ENCODE measurements at regions not wholly inside any gene's neighbourhood (a gene's known extent, or its start where the extent isn't known, plus 50 kb on each side); places are given as distances from the start of the nearest gene placed in this dataset.
A peak's percentile ranks its signal among the peaks of the same experiment; 100 is the strongest.
"Not testable (repeated sequence)": the region's sequence is repeated elsewhere in the genome, so short reads cannot be mapped to it uniquely, and the experiment has no call there.

GRCh38 chr21:14903172-14903865, 161.5 kb downstream of the NRIP1 start:
- DNase-seq: no peak
- in situ Hi-C loops (cut with HindIII; ENCODE audit: low pct_ligation_motif_present, low pct_unique_long_range_greater_than_20kb, low sequenced_read_pairs): no loop called here

DNA sequence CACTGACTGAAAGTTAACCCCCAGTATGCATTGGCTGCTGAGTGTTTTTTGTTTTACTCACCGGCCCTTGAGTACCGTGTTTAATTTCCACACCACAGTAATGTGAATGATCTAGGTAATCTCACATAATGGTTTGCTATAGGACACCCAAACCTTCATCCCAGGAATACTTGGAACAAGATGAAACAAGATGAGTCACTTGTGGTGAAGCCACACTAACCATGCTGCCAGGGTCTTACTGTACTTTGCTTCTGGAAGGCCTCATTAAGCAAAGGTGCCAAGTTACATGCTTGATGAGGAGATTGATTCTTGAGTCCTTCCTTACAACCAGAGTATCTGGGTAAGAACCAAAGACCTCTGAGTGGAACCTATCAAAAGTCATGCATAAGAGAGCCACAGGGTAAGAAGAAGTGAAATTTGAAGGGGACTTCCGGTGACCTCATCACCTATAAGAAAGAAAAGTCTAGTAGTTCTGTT, 163.3 kb downstream of the NRIP1 start:
- DNase-seq: peak; percentile 82
- in situ Hi-C loops (cut with HindIII; ENCODE audit: low pct_ligation_motif_present, low pct_unique_long_range_greater_than_20kb, low sequenced_read_pairs): no loop called here

DNA sequence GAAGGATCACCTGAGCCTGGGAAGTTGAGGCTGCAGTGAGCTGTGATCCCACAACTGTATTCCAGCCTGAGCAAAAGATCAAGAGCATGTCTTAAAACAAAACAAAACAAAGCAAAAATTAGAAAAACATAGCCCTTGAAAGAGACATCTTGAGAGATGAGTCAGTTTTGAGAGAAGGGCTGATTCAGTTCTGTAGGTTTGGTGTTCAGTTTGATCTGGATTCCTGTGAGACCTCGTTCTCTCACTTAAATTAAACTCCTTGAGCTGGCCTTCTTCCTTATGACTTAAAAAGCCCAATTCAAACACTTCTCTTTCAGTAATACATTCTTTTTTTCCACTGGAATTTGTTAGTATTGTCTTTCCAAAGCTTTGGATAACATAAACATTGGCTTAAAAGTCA, 164.2 kb downstream of the NRIP1 start:
- no peak for DNase-seq
- in situ Hi-C loops (cut with HindIII; ENCODE audit: low pct_ligation_motif_present, low pct_unique_long_range_greater_than_20kb, low sequenced_read_pairs): no loop called here

DNA sequence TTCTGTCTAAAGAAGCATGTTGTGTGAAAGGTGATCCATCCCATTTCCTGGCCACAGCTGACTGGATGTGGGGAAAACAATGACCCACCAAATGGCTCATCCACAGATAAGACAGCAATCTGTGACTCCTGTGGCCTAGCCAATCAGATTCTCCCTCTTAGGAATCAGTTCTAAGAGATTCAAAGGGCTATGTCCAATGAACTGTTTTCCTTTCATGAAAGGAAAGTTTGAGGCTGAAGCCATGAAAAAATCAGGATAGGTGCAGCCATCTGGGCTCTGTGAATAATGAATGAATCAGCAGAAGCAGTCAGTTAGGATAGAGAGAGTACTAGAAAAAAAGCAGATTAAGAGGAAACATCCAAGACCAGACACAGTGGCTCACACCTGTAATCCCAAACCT, 164.7 kb downstream of the NRIP1 start:
- in situ Hi-C loops (cut with HindIII; ENCODE audit: low pct_ligation_motif_present, low pct_unique_long_range_greater_than_20kb, low sequenced_read_pairs): no loop called here
- peak; percentile 45 for DNase-seq

DNA sequence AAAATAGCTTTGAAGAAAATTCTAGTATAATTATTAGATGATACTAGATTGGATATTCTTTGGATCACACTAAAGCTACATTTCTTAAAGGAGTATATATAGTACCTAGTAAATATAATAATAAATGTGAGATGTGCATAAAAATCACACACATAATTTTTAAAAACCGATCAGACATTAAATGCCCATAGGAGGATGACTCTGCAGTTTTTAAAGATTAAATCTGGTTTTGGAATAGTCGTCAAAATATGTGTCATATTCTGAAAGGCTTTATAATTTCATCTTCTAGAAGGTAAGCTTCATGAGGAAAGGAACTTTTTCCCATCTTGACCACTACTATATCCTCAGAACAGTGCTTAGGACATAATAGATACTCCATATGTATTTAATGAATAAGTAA, 169.0 kb downstream of the NRIP1 start:
- in situ Hi-C loops (cut with HindIII; ENCODE audit: low pct_ligation_motif_present, low pct_unique_long_range_greater_than_20kb, low sequenced_read_pairs): no loop called here
- DNase-seq: no peak

GRCh38 chr21:14890141-14890540, 174.7 kb downstream of the NRIP1 start:
- in situ Hi-C loops (cut with HindIII; ENCODE audit: low pct_ligation_motif_present, low pct_unique_long_range_greater_than_20kb, low sequenced_read_pairs): no loop called here
- DNase-seq: no peak

DNA sequence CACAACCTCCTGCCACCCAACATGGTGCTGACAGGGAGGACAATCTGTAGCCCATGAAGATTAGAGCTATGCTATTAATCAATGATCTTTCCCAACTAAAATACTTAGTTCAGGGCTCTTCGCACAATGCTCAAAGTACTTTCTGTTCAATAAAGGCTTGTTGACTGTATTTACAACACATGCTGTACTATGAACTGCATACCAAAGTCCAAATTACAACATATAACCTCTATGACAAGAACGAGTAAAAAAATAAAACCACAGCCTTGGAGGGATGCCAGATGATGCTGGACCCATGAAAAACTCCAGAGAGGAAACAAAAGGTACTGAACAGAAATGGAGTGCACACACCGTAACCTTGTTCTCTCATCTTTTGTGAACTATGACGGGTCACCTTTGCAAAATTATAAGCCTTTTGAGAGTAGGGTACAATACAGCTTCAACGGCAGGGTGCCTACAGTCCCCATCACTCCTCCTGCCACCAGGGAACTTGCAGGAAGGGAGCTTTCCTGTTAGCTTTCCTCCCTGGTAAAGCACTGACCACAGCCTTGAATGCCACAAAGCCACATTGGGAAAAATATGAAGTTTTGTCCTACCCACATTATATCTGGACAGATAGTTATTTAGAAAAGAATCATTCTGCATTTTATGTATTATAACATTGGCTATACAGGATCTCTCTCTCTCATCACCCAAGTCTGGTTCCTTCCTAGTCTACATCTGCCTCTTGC, 175.6 kb downstream of the NRIP1 start:
- no peak for DNase-seq
- in situ Hi-C loops (cut with HindIII; ENCODE audit: low pct_ligation_motif_present, low pct_unique_long_range_greater_than_20kb, low sequenced_read_pairs): no loop called here

- in situ Hi-C loops (cut with HindIII; ENCODE audit: low pct_ligation_motif_present, low pct_unique_long_range_greater_than_20kb, low sequenced_read_pairs): no loop called here
- DNase-seq: no peak
Measured at GRCh38 chr21:14888202-14888601, 176.6 kb downstream of the NRIP1 start.

DNA sequence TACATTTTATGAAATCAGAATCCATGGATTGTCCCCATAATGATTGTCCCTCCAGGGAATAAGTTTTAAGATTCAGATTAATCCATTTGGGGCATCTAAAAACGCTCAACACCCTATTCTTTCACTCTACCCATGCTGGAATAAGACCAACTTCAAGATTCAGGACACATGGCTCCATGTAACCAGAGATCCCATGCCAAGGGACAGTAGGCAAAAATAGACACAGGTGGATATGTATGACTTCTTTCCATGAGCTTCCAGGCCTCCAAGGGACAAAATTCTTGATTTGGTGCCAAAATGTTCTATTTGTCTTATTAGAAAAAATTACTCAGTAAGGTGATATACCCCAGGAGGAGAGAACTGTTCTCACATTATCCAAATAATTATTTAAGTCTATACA, 178.8 kb downstream of the NRIP1 start:
- DNase-seq: no peak
- in situ Hi-C loops (cut with HindIII; ENCODE audit: low pct_ligation_motif_present, low pct_unique_long_range_greater_than_20kb, low sequenced_read_pairs): no loop called here

DNA sequence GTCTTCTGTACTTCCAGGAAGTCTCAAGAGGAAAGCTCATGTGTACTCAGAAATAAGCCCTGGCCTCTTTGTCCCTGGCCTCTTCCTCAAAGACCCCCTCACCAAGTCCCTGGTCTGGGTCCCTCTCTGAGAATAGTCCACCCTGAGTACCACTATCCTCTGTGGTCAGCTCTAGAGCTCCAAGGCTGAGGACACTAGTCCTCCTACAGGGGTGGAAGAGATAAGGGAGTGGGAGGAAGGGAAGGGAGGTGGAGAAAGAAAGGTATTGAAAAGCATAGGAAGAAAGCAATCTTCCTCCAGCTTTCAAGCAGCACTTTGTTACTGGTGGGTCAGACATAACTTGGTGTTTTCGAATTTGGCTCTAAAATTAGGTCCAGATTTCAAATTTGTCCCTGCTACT, 181.4 kb downstream of the NRIP1 start:
- no peak for DNase-seq
- in situ Hi-C loops (cut with HindIII; ENCODE audit: low pct_ligation_motif_present, low pct_unique_long_range_greater_than_20kb, low sequenced_read_pairs): no loop called here

DNA sequence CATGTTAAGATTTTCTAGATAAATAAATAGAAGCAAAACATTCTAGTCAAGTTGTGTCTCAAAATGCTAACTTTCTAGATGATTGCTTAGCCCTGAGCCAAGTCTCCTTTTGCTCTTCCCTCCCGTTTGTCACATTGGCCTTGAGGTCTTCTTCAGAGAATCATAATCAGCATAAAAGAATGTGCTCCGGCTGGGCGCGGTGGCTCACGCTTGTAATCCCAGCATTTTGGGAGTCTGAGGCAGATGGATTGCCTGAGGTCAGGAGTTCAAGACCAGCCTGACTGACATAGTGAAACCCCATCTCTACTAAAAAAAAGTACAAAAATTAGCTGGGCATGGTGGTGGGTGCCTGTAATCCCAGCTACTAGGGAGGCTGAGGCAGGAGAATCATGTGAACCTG, 182.3 kb downstream of the NRIP1 start:
- in situ Hi-C loops (cut with HindIII; ENCODE audit: low pct_ligation_motif_present, low pct_unique_long_range_greater_than_20kb, low sequenced_read_pairs); DNase-seq: not testable (repeated sequence)

GRCh38 chr21:14881863-14882499, 182.8 kb downstream of the NRIP1 start:
- in situ Hi-C loops (cut with HindIII; ENCODE audit: low pct_ligation_motif_present, low pct_unique_long_range_greater_than_20kb, low sequenced_read_pairs): no loop called here
- no peak for DNase-seq

- DNase-seq: no peak
- in situ Hi-C loops (cut with HindIII; ENCODE audit: low pct_ligation_motif_present, low pct_unique_long_range_greater_than_20kb, low sequenced_read_pairs): no loop called here
Measured at GRCh38 chr21:14880922-14881321, 183.9 kb downstream of the NRIP1 start.

- DNase-seq: no peak
- in situ Hi-C loops (cut with HindIII; ENCODE audit: low pct_ligation_motif_present, low pct_unique_long_range_greater_than_20kb, low sequenced_read_pairs): no loop called here
Measured at GRCh38 chr21:14879458-14879857, 185.3 kb downstream of the NRIP1 start.

DNA sequence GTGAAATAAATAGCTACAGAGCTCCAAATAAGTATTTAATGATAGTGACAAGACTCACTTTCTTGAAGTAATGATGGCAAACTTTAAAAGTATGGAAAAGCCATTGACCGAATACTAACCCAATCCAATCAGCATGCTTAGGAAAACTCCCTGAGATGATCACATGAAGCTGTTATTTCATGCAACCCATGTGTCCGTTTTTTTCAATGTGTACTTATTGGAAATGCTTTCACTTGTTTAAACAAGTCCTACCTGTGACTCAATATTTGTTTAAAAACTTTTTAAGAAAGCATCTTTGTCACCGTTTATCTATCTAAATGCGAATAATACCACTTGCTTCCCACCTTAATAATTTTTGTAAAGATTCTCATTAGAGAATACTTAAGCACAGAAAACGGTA, 185.8 kb downstream of the NRIP1 start:
- DNase-seq: no peak
- in situ Hi-C loops (cut with HindIII; ENCODE audit: low pct_ligation_motif_present, low pct_unique_long_range_greater_than_20kb, low sequenced_read_pairs): no loop called here

DNA sequence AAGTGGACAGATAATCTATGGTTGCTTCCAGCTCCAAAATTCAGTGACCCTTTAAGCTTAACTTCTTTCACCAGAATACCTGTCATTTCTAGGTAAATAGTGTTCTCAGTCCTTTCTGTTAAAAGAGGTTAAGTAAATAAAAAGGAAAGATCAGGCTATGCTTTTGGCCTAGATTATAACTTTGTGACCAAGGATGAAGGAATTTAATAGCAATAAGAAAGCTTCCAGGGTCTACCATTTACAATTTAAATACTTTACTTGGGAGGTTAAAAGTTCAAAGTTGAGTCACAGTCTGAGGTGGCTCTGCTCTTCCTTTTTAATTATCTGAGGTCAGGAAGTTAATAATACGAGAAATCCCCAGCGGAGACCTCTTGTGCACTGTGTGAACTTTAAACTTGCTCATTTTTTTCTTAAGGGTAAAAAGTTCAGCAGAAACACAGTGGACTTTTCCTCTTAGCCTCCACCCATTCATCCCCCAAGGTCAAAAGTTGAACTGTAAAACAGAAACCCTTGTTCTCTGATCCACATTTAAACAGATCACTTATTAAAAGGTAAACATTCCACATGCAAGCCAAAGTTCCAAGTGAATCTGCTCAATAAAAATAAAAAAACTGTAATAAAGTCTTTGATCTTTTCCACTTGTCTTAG, 187.1 kb downstream of the NRIP1 start:
- in situ Hi-C loops (cut with HindIII; ENCODE audit: low pct_ligation_motif_present, low pct_unique_long_range_greater_than_20kb, low sequenced_read_pairs): no loop called here
- peak; percentile 42 for DNase-seq

- no peak for DNase-seq
- in situ Hi-C loops (cut with HindIII; ENCODE audit: low pct_ligation_motif_present, low pct_unique_long_range_greater_than_20kb, low sequenced_read_pairs): no loop called here
Measured at GRCh38 chr21:14876524-14876840, 188.3 kb downstream of the NRIP1 start.

DNA sequence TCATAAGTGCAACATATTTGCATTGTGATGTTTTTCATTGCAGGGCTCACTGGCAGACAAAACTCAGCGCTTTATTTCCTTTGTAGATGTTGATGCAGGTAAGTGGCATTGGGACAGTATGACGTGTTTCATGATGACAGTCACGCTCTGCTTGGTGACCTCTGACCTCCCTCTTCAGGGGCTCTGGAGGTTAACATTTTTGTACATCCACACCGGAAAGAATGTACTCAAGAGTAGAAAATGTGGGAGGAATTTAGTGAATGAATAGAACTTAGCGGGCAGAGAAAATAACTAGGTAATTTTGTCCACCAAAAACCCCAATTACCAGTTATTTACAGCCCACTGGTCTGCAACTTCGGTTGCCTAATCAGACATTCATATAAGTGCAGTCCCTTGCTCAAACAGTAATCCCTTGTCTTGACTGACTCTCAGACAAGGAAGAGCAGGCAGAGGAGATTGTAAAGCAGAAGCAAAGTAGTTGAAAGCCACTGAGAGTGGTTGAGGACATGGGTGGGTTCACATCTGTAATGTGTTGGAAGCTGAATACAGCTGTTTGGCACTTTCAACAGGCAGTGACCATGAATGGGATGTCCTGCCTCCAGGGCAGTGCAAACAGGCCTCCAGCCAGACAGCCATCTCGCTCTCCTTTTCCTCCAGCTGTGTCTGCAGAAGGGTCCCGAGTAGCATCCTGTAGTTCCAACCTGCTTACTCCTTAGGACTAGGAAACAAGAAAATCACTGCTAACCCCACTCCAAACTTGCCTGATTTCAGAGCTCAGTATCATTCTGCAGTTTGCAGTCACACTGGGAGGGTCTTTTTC, 188.9 kb downstream of the NRIP1 start:
- DNase-seq: peak; percentile 40

DNA sequence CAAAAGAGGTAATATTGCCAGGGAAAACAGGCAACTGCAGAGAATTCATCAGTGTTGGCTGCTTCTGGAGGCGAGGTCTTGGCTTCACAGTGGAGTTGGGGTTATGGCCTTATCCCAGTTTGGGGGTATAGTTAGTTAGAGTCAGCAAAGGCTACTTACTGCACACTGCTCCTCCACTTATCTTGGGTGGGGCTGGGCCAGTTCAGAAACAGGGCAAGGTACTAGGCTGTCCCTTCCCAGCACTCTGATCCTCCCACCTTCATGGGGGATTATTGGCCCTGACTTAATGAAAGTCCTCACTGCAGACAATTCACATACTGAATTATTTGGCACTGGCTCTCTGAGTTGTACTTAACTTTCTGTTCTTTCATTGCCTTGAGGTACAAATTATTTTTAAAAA, 189.6 kb downstream of the NRIP1 start:
- DNase-seq: no peak
- in situ Hi-C loops (cut with HindIII; ENCODE audit: low pct_ligation_motif_present, low pct_unique_long_range_greater_than_20kb, low sequenced_read_pairs): no loop called here

More for the DNA sequence above, 188.9 kb downstream of the NRIP1 start:
- in situ Hi-C loops (cut with HindIII; ENCODE audit: low pct_ligation_motif_present, low pct_unique_long_range_greater_than_20kb, low sequenced_read_pairs): no loop called here
